ENCODE measurements at regions not wholly inside any gene's neighbourhood (a gene's known extent, or its start where the extent isn't known, plus 50 kb on each side); places are given as distances from the start of the nearest gene placed in this dataset.

GRCh38 chr6:147722158-147722557 is 213.7 kb downstream of the SAMD5 start:
- no peak overlapping the region for H3K4me3 ChIP-seq
- no peak for DNase-seq (ENCODE audit: low read depth in 1 of 2, low spot score in 1 of 2)
- WGBS (ENCODE audit: missing lambda C conversion rate): 35% methylated on average over 4 of the region's 4 CpGs
- no peak overlapping the region for H3K27ac ChIP-seq
- no peak for FAIRE-seq
- ATAC-seq: no peak
- CTCF ChIA-PET: interaction anchor here (0.7 kb wide), 1 partner anchor 30 kb away, joined by 3 read pairs; no protein-coding TSS in a partner anchor
- POLR2A ChIA-PET: no interaction called here
- no peaks in the 10 kb centered on the region for H3K9me3 ChIP-seq
- no peak for TF ChIP-seq ESRRA (IDR thresholded peaks at IDR 0.05; ENCODE audit: borderline replicate concordance, low read length)
- TF ChIP-seq JUN (IDR thresholded peaks at IDR 0.05): no peak
- TF ChIP-seq MYC (IDR thresholded peaks at IDR 0.05; ENCODE audit: borderline replicate concordance, low read length): no peak
- TF ChIP-seq FOXS1 (CRISPR knock-in tag; IDR thresholded peaks at IDR 0.05): no peak
- TF ChIP-seq ELK1 (IDR thresholded peaks at IDR 0.05; ENCODE audit: low read depth, low read length): no peak
- TF ChIP-seq GATA3 (IDR thresholded peaks at IDR 0.05; ENCODE audit: borderline replicate concordance): no peak
- no peak for TF ChIP-seq BCL3 (IDR thresholded peaks at IDR 0.05)
- no peak for TF ChIP-seq SREBF2 (IDR thresholded peaks at IDR 0.05)
- no peak for TF ChIP-seq CTCF (IDR thresholded peaks at IDR 0.05)
- TF ChIP-seq MAFK (IDR thresholded peaks at IDR 0.05; ENCODE audit: partially characterized antibody): no peak
- no peak for TF ChIP-seq NR3C1 (IDR thresholded peaks at IDR 0.05)
- TF ChIP-seq ZFP36 (IDR thresholded peaks at IDR 0.05; ENCODE audit: borderline replicate concordance, partially characterized antibody): no peak
- TF ChIP-seq ZNF302 (CRISPR knock-in tag; IDR thresholded peaks at IDR 0.05): no peak
- no peak for TF ChIP-seq EP300 (IDR thresholded peaks at IDR 0.05)
- no peak for TF ChIP-seq FOSB (CRISPR knock-in tag; IDR thresholded peaks at IDR 0.05)
- TF ChIP-seq HOXB13 (CRISPR knock-in tag; IDR thresholded peaks at IDR 0.05; ENCODE audit: low read depth): no peak
- TF ChIP-seq SMC3 (IDR thresholded peaks at IDR 0.05): no peak
- H3K4me2 ChIP-seq: no peak overlapping the region
- no peaks in the 10 kb centered on the region for H3K4me1 ChIP-seq

GRCh38 chr6:147724454-147724853 is 216.0 kb downstream of the SAMD5 start:
- ChIA-PET POLR2A (no interaction called here), CTCF (no interaction called here)
- Histone ChIP-seq H3K9me3 (no peaks in the 10 kb centered on the region), H3K4me3 (no peak overlapping the region), H3K4me2 (no peak overlapping the region), H3K4me1 (no peaks in the 10 kb centered on the region), H3K27ac (no peak overlapping the region)
- FAIRE-seq (no peak), DNase-seq (ENCODE audit: low read depth in 1 of 2, low spot score in 1 of 2) (no peak), ATAC-seq (no peak)
- TF ChIP-seq ZFP36 (IDR thresholded peaks at IDR 0.05; ENCODE audit: borderline replicate concordance, partially characterized antibody) (no peak), HOXB13 (CRISPR knock-in tag; IDR thresholded peaks at IDR 0.05; ENCODE audit: low read depth) (no peak), BCL3 (IDR thresholded peaks at IDR 0.05) (no peak), HMGXB4 (CRISPR knock-in tag; IDR thresholded peaks at IDR 0.05; ENCODE audit: borderline replicate concordance) (no peak)
- WGBS (ENCODE audit: missing lambda C conversion rate): 97% methylated on average over 2 of the region's 2 CpGs
